Fibroblast of lung (primary cell): ENCODE measurements at regions not wholly inside any gene's neighbourhood (a gene's known extent, or its start where the extent isn't known, plus 50 kb on each side); places are given as distances from the start of the nearest gene placed in this dataset.

Source experiments
- CTCF ChIP-seq, 2 donors: IDR thresholded peaks in 1 of 2; conservative IDR thresholded peaks in 1 of 2; 1 replicate in 1 of 2; 2 replicates in 1 of 2; pipeline ENCODE4 v1.5.1; 2011 to 2012; ENCODE audit warnings: low read length in 2 of 2, control low read depth in 1 of 2, inconsistent platforms in 1 of 2, low read depth in 1 of 2, mild to moderate bottlenecking in 1 of 2
- EZH2 ChIP-seq: IDR thresholded peaks from 2 replicates; pipeline ENCODE4 v1.5.1; 2012; ENCODE audit warnings: low read length, control low read depth, mild to moderate bottlenecking; ENCODE audit errors: missing control alignments

DNA sequence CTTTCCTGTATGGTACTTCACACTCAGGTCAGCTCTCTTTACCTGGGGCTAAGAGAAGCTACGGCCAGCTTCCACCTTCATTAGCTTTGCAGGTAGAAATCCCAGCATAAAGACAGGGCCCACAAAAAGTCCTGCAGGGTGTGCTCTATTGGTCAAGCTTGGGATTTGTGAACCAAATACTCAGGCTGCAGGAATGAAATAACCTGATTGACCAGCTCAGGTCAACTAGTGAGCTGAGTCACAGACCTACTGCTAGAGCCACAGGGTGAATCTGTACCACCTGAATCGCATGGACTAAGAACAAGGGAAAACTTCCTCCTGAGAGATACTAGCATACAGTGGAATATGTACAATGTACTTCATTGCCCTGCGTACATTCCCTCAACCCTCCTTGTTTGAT lies 172.2 kb downstream of the HHIP start:
- no peak for TF ChIP-seq CTCF (conservative IDR thresholded peaks at IDR 0.05 in 1 of 2, IDR thresholded peaks at IDR 0.05 in 1 of 2; ENCODE audit: low read depth in 1 of 2, low read length in 2 of 2)
- no peak for TF ChIP-seq EZH2
